ENCODE measurements at regions not wholly inside any gene's neighbourhood (a gene's known extent, or its start where the extent isn't known, plus 50 kb on each side); places are given as distances from the start of the nearest gene placed in this dataset.

DNA sequence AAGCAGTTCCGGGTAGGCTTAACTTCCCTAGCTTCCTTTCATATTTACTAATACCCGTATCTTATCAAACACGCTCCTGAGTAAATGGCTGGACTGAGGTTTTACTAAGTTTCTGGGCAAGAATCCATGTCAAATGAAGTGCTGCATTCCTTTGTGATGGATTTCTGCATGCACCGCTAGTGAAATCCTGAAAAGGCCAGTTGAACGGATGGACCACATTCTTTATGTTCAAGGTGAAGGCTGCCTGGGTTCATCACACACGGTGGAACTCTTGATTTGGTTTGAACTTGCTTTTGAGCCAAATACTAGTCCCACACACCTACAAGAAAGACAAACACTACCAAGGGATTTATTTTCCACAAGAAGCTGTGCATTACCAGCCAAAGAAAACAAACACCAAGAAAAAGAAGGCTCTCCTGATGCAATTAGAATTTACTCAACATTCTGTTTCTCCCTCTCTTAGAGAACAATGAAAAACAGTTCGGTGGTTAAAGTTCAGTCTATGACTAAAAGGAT is 255.0 kb upstream of the SEMA3C start:
- TF ChIP-seq CTCF (IDR thresholded peaks at IDR 0.05) = no peak
- intact Hi-C loops (cut with DNase I, micrococcal nuclease) = no loop called here
- DNase-seq (no peak), ATAC-seq (no peak)
- H3K9me3 ChIP-seq = no peaks in the 10 kb centered on the region
- H3K4me3 ChIP-seq = no peak overlapping the region
- H3K4me1 ChIP-seq (ENCODE audit: low read depth) = no peaks in the 10 kb centered on the region
- no peaks in the 10 kb centered on the region for H3K36me3 ChIP-seq (ENCODE audit: low read depth)

- Histone ChIP-seq H3K4me1 (ENCODE audit: low read depth) (no peaks in the 10 kb centered on the region), H3K4me3 (no peak overlapping the region), H3K9me3 (no peaks in the 10 kb centered on the region), H3K36me3 (ENCODE audit: low read depth) (no peaks in the 10 kb centered on the region)
- no peak for DNase-seq
- ATAC-seq = no peak
- no peak for TF ChIP-seq CTCF (IDR thresholded peaks at IDR 0.05)
- intact Hi-C loops (cut with DNase I, micrococcal nuclease) = no loop called here
Observed at GRCh38 chr7:81170291-81170690, 251.4 kb upstream of the SEMA3C start.

DNA sequence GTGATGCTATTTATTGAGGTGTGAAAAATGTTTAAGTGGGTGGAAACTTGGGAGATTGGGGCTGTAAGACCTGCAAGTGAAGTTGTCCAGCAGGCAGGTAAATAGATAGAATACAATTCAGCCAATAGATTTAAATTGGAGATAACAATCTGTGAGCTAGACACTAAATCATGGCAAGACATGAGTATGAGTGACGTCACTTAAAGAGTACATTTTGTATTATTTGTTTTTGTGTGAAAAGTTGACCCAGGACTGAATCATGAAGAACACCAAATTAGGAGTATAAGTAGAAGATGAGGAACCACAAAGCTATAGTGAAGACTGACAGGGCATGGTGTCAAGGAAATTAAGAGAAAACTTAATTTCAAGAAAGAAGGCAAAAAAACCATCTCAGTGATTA is 249.1 kb upstream of the SEMA3C start:
- no peak for TF ChIP-seq CTCF (IDR thresholded peaks at IDR 0.05)

DNA sequence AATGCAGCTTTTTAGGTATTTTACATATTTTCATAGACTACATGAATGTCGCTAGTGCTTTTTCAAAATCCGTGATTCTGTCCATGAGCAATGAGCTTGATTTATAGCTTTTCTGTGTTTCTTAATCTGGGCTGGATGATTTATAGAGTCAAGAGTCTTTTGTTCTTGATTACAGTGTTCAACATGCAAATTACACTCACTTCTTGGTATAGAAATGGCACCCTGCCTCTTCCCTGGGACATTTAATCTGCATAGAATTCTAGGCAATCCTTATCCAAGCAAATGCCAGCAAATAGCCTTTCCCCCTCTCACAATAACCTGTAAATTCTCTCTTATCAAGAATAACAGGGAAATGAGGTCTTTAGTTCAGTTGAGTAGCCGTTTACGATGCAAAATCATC is 246.2 kb upstream of the SEMA3C start:
- DNase-seq (no peak), ATAC-seq (no peak)
- TF ChIP-seq CTCF (IDR thresholded peaks at IDR 0.05) = no peak
- no peaks in the 10 kb centered on the region for H3K4me1 ChIP-seq (ENCODE audit: low read depth)
- no peaks in the 10 kb centered on the region for H3K9me3 ChIP-seq
- H3K4me3 ChIP-seq = no peak overlapping the region
- intact Hi-C loops (cut with DNase I, micrococcal nuclease) = no loop called here
- no peaks in the 10 kb centered on the region for H3K36me3 ChIP-seq (ENCODE audit: low read depth)

More for the DNA sequence above, 249.1 kb upstream of the SEMA3C start:
- H3K4me3 ChIP-seq = no peak overlapping the region
- no peaks in the 10 kb centered on the region for H3K9me3 ChIP-seq
- intact Hi-C loops (cut with DNase I, micrococcal nuclease) = no loop called here
- no peaks in the 10 kb centered on the region for H3K4me1 ChIP-seq (ENCODE audit: low read depth)
- ATAC-seq = no peak
- no peak for DNase-seq
- H3K36me3 ChIP-seq (ENCODE audit: low read depth) = no peaks in the 10 kb centered on the region

DNA sequence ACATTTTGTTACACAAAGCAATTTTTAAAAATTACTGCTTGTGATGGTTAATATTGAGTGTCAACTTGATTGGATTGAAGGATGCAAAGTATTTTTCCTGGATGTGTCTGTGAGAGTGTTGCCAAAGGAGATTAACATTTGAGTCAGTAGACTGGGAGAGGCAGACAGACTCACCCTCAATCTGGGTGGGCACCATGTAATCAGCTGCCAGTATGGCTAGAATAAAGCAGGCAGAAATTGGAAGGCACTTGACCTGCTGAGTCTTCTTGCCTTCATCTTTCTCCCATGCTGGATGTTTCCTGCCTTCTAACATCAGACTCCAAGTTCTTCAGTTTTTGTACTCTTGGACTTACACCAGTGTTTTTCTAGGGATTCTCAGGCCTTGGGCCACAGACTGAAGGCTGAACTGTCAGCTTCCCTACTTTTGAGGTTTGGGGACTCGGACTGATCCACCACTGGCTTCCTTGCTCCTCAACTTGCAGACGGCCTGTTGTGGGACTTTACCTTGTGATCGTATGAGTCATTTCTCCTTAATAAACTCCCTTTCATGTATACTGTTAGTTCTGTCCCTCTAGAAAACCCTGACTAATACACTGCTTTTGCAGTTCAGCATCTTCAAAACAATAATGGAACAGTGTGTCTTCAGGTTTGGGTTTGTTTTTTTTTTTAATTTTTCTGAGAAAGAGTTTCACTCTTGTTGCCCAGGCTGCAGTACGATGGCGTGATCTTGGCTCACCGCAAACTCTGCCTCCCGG is 244.1 kb upstream of the SEMA3C start:
- intact Hi-C loops (cut with DNase I, micrococcal nuclease) = no loop called here
- TF ChIP-seq CTCF (IDR thresholded peaks at IDR 0.05) = no peak
- Histone ChIP-seq H3K9me3 (no peaks in the 10 kb centered on the region), H3K4me1 (ENCODE audit: low read depth) (no peaks in the 10 kb centered on the region), H3K36me3 (ENCODE audit: low read depth) (no peaks in the 10 kb centered on the region), H3K4me3 (no peak overlapping the region)
- ATAC-seq = no peak
- no peak for DNase-seq
